H1 (cell line): ENCODE measurements at regions not wholly inside any gene's neighbourhood (a gene's known extent, or its start where the extent isn't known, plus 50 kb on each side); places are given as distances from the start of the nearest gene placed in this dataset.

Experiments
- CTCF ChIA-PET: fragments of 300-600 bp; sonication (Branson Sonifier 250); formaldehyde crosslinking; loops from one replicate; lab custom pipeline; 2021; ENCODE audit not compliant: partially characterized antibody; lab: Charles Lee
- POLR2A ChIA-PET: fragments of 300-600 bp; sonication (Branson Sonifier 250); formaldehyde crosslinking; loops from one replicate; lab custom pipeline; 2021; ENCODE audit warnings: inconsistent platforms; ENCODE audit not compliant: partially characterized antibody; lab: Charles Lee
- DNase-seq, 2 experiments: peaks; one replicate each; pipeline versions ENCODE4 v3.0.0 to v3.0.0-alpha.2; 2010 to 2022; ENCODE audit warnings: low spot score in 2 of 2, low read depth in 1 of 2, mixed read lengths in 1 of 2
- FAIRE-seq: peaks from 2 replicates; lab custom pipeline; 2011; peaks lifted over from hg19 to GRCh38; lab: Jason Lieb, UNC
- H2AFZ ChIP-seq: 2 replicates; pipeline ENCODE4 v1.8.1; 2012; ENCODE audit warnings: low read length, inconsistent platforms
- H2AK5ac ChIP-seq: 2 replicates; pipeline ENCODE4 v1.6.1; 2013; ENCODE audit warnings: low read depth, low read length
- H2BK120ac ChIP-seq: replicated peaks from 2 replicates; pipeline ENCODE3; 2013; ENCODE audit warnings: low read depth, low read length, inconsistent platforms
- H2BK12ac ChIP-seq: 2 replicates; pipeline ENCODE4 v1.6.1; 2013; ENCODE audit warnings: low read depth, low read length
- H2BK15ac ChIP-seq: 2 replicates; pipeline ENCODE4 v1.6.1; 2013; ENCODE audit warnings: low read length
- H2BK20ac ChIP-seq: 2 replicates; pipeline ENCODE4 v1.6.1; 2013; ENCODE audit warnings: low read length
- H2BK5ac ChIP-seq: 2 replicates; pipeline ENCODE4 v1.6.1; 2013; ENCODE audit warnings: low read depth, low read length
- H3K14ac ChIP-seq: 2 replicates; pipeline ENCODE4 v1.6.1; 2013; ENCODE audit warnings: inconsistent platforms; ENCODE audit not compliant: insufficient read length
- H3K18ac ChIP-seq: 2 replicates; pipeline ENCODE4 v1.6.1; 2013; ENCODE audit warnings: low read length; ENCODE audit errors: extremely low read depth
- H3K23ac ChIP-seq: 2 replicates; pipeline ENCODE4 v1.6.1; 2013; ENCODE audit warnings: inconsistent platforms; ENCODE audit not compliant: insufficient read length
- H3K23me2 ChIP-seq: 2 replicates; pipeline ENCODE4 v1.6.1; 2013; ENCODE audit warnings: low read depth, low read length
- H3K27ac ChIP-seq: 2 replicates; pipeline ENCODE4 v1.6.1; 2011; ENCODE audit warnings: low read depth, low read length, inconsistent platforms
- H3K27me3 ChIP-seq, 4 experiments: replicated peaks in 1 of 4; 1 replicate in 1 of 4; 2 replicates in 3 of 4; pipeline versions ENCODE4 v1.6.1 to v1.8.1; 2011 to 2013; ENCODE audit warnings: low read length in 3 of 4, mild to moderate bottlenecking in 3 of 4, inconsistent platforms in 2 of 4, mixed read lengths in 2 of 4, moderate library complexity in 1 of 4; ENCODE audit not compliant: control insufficient read depth in 3 of 4, insufficient read depth in 3 of 4; ENCODE audit errors: extremely low read depth in 1 of 4
- H3K36me3 ChIP-seq, 4 experiments: 2 replicates each; pipeline versions ENCODE4 v1.6.1 to v1.8.1; 2011 to 2013; ENCODE audit warnings: mild to moderate bottlenecking in 4 of 4, low read length in 3 of 4, moderate library complexity in 2 of 4, control low read depth in 1 of 4, inconsistent platforms in 1 of 4; ENCODE audit not compliant: insufficient read depth in 4 of 4, control insufficient read depth in 2 of 4
- H3K4ac ChIP-seq: replicated peaks from 2 replicates; pipeline ENCODE3; 2013; ENCODE audit warnings: low read length, low read depth, mixed read lengths, inconsistent platforms; ENCODE audit not compliant: insufficient read length
- H3K4me1 ChIP-seq, 4 experiments: replicated peaks in 1 of 4; 1 replicate in 1 of 4; 2 replicates in 3 of 4; pipeline versions ENCODE4 v1.6.1 to v1.8.1; 2011 to 2013; ENCODE audit warnings: low read length in 3 of 4, inconsistent platforms in 2 of 4, mixed read lengths in 1 of 4; ENCODE audit not compliant: insufficient read depth in 4 of 4, control insufficient read depth in 3 of 4
- H3K4me2 ChIP-seq, 2 experiments: 2 replicates each; pipeline versions ENCODE4 v1.6.1 to v1.8.1; 2011 to 2013; ENCODE audit warnings: low read depth in 2 of 2, low read length in 2 of 2, control low read depth in 1 of 2, inconsistent platforms in 1 of 2, mild to moderate bottlenecking in 1 of 2; ENCODE audit not compliant: insufficient read depth in 1 of 2
- H3K4me3 ChIP-seq, 4 experiments: fragments of 200-600, 300-600 bp in 1 of 4; sonication (generic), shearing (Covaris generic), sonication (Bioruptor Twin) in 1 of 4; 2 replicates each; pipeline versions ENCODE4 v1.5.1 to v1.8.1; 2011 to 2016; ENCODE audit warnings: low read length in 4 of 4, low read depth in 3 of 4, control low read depth in 2 of 4, inconsistent platforms in 2 of 4, mild to moderate bottlenecking in 2 of 4, mixed read lengths in 1 of 4, moderate library complexity in 1 of 4; ENCODE audit not compliant: insufficient read depth in 2 of 4; ENCODE audit errors: extremely low read depth in 1 of 4
- H3K56ac ChIP-seq: replicated peaks from 2 replicates; pipeline ENCODE3; 2013; ENCODE audit warnings: low read depth, mild to moderate bottlenecking, mixed read lengths, low read length, inconsistent platforms; ENCODE audit not compliant: insufficient read length
- H3K79me1 ChIP-seq: 2 replicates; pipeline ENCODE4 v1.6.1; 2013; ENCODE audit warnings: low read depth, low read length, control low read depth
- H3K79me2 ChIP-seq, 2 experiments: 2 replicates each; pipeline versions ENCODE4 v1.6.1 to v1.8.1; 2012 to 2013; ENCODE audit warnings: low read length in 2 of 2, mild to moderate bottlenecking in 2 of 2, inconsistent platforms in 1 of 2; ENCODE audit not compliant: insufficient read depth in 2 of 2, control insufficient read depth in 1 of 2
- H3K9ac ChIP-seq, 4 experiments: replicated peaks in 1 of 4; 1 replicate in 1 of 4; 2 replicates in 3 of 4; pipeline versions ENCODE4 v1.6.1 to v1.8.1; 2011 to 2013; ENCODE audit warnings: low read depth in 3 of 4, low read length in 3 of 4, control low read depth in 2 of 4, mild to moderate bottlenecking in 2 of 4, moderate library complexity in 2 of 4, inconsistent platforms in 1 of 4; ENCODE audit errors: extremely low read depth in 1 of 4
- H3K9me3 ChIP-seq, 2 experiments: 2 replicates each; pipeline versions ENCODE4 v1.6.1 to v1.8.1; 2012 to 2013; ENCODE audit warnings: mild to moderate bottlenecking in 2 of 2, moderate library complexity in 2 of 2, control low read depth in 1 of 2, inconsistent platforms in 1 of 2, low read depth in 1 of 2, low read length in 1 of 2, mixed read lengths in 1 of 2; ENCODE audit not compliant: insufficient read depth in 2 of 2
- H4K20me1 ChIP-seq, 2 experiments: replicated peaks in 1 of 2; 2 replicates each; pipeline versions ENCODE3 to v1.8.1; 2011 to 2013; ENCODE audit warnings: inconsistent platforms in 2 of 2, low read length in 2 of 2, mild to moderate bottlenecking in 1 of 2; ENCODE audit not compliant: insufficient read depth in 2 of 2, control insufficient read depth in 1 of 2
- H4K5ac ChIP-seq: 2 replicates; pipeline ENCODE4 v1.6.1; 2013; ENCODE audit warnings: low read length, low read depth, mixed read lengths, inconsistent platforms; ENCODE audit not compliant: insufficient read length
- H4K8ac ChIP-seq: 2 replicates; pipeline ENCODE4 v1.8.0; 2013; ENCODE audit warnings: mild to moderate bottlenecking, moderate library complexity, low read length, inconsistent platforms; ENCODE audit not compliant: insufficient read depth; ENCODE audit errors: extremely low read depth
- H4K91ac ChIP-seq: replicated peaks from 2 replicates; pipeline ENCODE3; 2013; ENCODE audit warnings: low read length, mixed read lengths, inconsistent platforms; ENCODE audit not compliant: insufficient read length
- CBX8 ChIP-seq: fragments of 300-800, 300-1000 bp; sonication (generic); IDR thresholded peaks from 2 replicates; pipeline ENCODE4 v1.7.1; 2016; ENCODE audit warnings: low read depth, low read length, borderline replicate concordance
- EZH2 ChIP-seq: fragments of 200-600 bp; sonication (generic); IDR thresholded peaks from 2 replicates; pipeline ENCODE4 v1.7.1; 2012; ENCODE audit warnings: low read depth, mild to moderate bottlenecking, moderate library complexity, low read length, inconsistent platforms; ENCODE audit not compliant: severe bottlenecking
- HDAC2 ChIP-seq, 2 experiments: fragments of 300-600 bp in 1 of 2; sonication (generic) in 1 of 2; IDR thresholded peaks; 2 replicates each; pipeline ENCODE4 v1.6.1; 2011 to 2012; ENCODE audit warnings: low read depth in 2 of 2, low read length in 2 of 2, mild to moderate bottlenecking in 2 of 2, moderate library complexity in 2 of 2, borderline replicate concordance in 1 of 2, inconsistent platforms in 1 of 2
- KDM4A ChIP-seq: IDR thresholded peaks from one replicate; pipeline ENCODE4 v1.7.1; 2012; ENCODE audit warnings: low read depth, mild to moderate bottlenecking, moderate library complexity, low read length, inconsistent platforms; ENCODE audit not compliant: severe bottlenecking
- SIRT6 ChIP-seq: IDR thresholded peaks from one replicate; pipeline ENCODE4 v1.7.1; 2012; ENCODE audit warnings: low read length, inconsistent platforms
- SRF ChIP-seq: IDR thresholded peaks from 2 replicates; pipeline ENCODE4 v1.6.1; 2011; ENCODE audit warnings: mild to moderate bottlenecking, low read depth, low read length, moderate library complexity
- SUZ12 ChIP-seq: fragments of 200-600 bp; sonication (generic); IDR thresholded peaks from 2 replicates; pipeline ENCODE4 v1.6.1; 2012; ENCODE audit warnings: mild to moderate bottlenecking, inconsistent platforms, low read length, moderate library complexity, mixed read lengths
- TBP ChIP-seq: IDR thresholded peaks from 2 replicates; pipeline ENCODE4 v1.6.1; 2011; ENCODE audit warnings: low read depth, low read length, improper control_type of control experiment
- WGBS, 2 experiments: shearing (Covaris generic) in 1 of 2; methylation state at CpG; one replicate each; pipeline versions ENCODE4 v1.1.6 to v1.1.7; 2013 to 2015; ENCODE audit warnings: low lambda C conversion rate in 2 of 2, mixed read lengths in 2 of 2, inconsistent platforms in 1 of 2, low coverage in 1 of 2, missing lambda C conversion rate in 1 of 2; ENCODE audit not compliant: insufficient replicate concordance in 2 of 2, insufficient coverage in 1 of 2, insufficient read length in 1 of 2; ENCODE audit errors: extremely low coverage in 1 of 2, missing lambda C conversion rate in 1 of 2; 5-methylcytosine and 5-hydroxymethylcytosine counted together

DNA sequence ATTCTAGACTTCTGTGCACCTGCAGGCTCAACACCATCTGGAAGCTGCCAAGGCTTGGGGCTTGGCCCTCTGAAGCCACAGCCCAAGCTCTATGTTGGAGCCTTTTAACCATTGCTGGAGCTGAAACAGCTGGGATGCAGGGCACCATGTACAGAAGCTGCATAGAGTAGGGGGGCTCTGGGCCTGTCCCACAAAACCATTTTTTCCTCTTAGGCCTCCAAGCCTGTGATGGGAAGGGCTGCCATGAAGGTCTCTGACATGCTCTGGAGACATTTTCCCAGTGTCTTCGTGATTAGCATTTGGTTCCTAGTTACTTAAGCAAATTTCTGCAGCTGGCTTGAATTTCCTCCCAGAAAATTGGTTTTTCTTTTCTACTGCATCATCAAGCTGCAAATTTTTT is 999.3 kb upstream of the GRIA3 start:
- no peak overlapping the region for H2BK20ac ChIP-seq
- H3K23ac ChIP-seq, result no peak overlapping the region
- H2BK5ac ChIP-seq, result no peak overlapping the region
- H3K18ac ChIP-seq, result no peak overlapping the region
- POLR2A ChIA-PET, result no interaction called here
- no peak overlapping the region for H2BK120ac ChIP-seq
- no peaks in the 10 kb centered on the region for H3K4me1 ChIP-seq
- no peak overlapping the region for H2AK5ac ChIP-seq
- H2AFZ ChIP-seq, result no peak overlapping the region
- H3K4me2 ChIP-seq, result no peak overlapping the region
- H4K91ac ChIP-seq, result no peak overlapping the region
- CTCF ChIA-PET, result no interaction called here
- no peak overlapping the region for H3K14ac ChIP-seq
- no peak overlapping the region for H3K4ac ChIP-seq
- H3K36me3 ChIP-seq, result no peaks in the 10 kb centered on the region; a peak in 1 of 8 replicates
- H2BK12ac ChIP-seq, result no peak overlapping the region
- no peaks in the 10 kb centered on the region for H3K27me3 ChIP-seq
- no peak overlapping the region for H3K27ac ChIP-seq
- no peaks in the 10 kb centered on the region for H4K20me1 ChIP-seq
- no peak overlapping the region for H3K56ac ChIP-seq
- TF ChIP-seq EZH2, result no peak
- no peak for TF ChIP-seq CBX8
- TF ChIP-seq KDM4A, result no peak
- TF ChIP-seq SIRT6, result no peak
- TF ChIP-seq SRF, result no peak
- TF ChIP-seq HDAC2 (IDR thresholded peaks at IDR 0.05; ENCODE audit: borderline replicate concordance in 1 of 2, low read depth in 2 of 2, low read length in 2 of 2), result no peak
- no peak for TF ChIP-seq TBP
- no peak for TF ChIP-seq SUZ12
- TF ChIP-seq, all 59 proteins: peak for 0
- H3K79me1 ChIP-seq, result no peaks in the 10 kb centered on the region
- H3K79me2 ChIP-seq, result no peaks in the 10 kb centered on the region
- no peak overlapping the region for H2BK15ac ChIP-seq
- FAIRE-seq (no peak), DNase-seq (no peak)
- H4K8ac ChIP-seq, result no peak overlapping the region
- 0 out of 4 replicates have a peak, but pooled peaks cover 0 to 13% of the 10 kb centered on the region in 2 experiments for H3K9me3 ChIP-seq
- no peaks in the 10 kb centered on the region for H3K23me2 ChIP-seq
- H3K9ac ChIP-seq, result no peak overlapping the region
- no peak overlapping the region for H4K5ac ChIP-seq
- H3K4me3 ChIP-seq, result no peak overlapping the region
- WGBS, 2 experiments, result no CpG with 5 or more reads among the region's 1 CpG
